HAP-1 (cell line): ENCODE measurements at regions not wholly inside any gene's neighbourhood (a gene's known extent, or its start where the extent isn't known, plus 50 kb on each side); places are given as distances from the start of the nearest gene placed in this dataset.

ENCODE experiments used
- DNase-seq, 2 experiments: peaks; one replicate each; pipeline ENCODE4 v3.0.0-alpha.2; 2016 to 2020; ENCODE audit warnings: low spot score in 2 of 2
- H3K27me3 ChIP-seq: fragments of 250-450 bp; sonication (Bioruptor Pico); 2 replicates; pipeline ENCODE4 v1.5.1; 2020; ENCODE audit warnings: low read depth, mild to moderate bottlenecking, moderate library complexity
- H3K36me3 ChIP-seq: fragments of 250-450 bp; sonication (Bioruptor Pico); replicated peaks from 2 replicates; pipeline ENCODE4 v1.5.1; 2020; ENCODE audit warnings: mild to moderate bottlenecking
- H3K4me1 ChIP-seq: fragments of 250-450 bp; sonication (Bioruptor Pico); 2 replicates; pipeline ENCODE4 v1.5.1; 2020; ENCODE audit warnings: mild to moderate bottlenecking
- H3K4me3 ChIP-seq: fragments of 250-450 bp; sonication (Bioruptor Pico); 2 replicates; pipeline ENCODE4 v1.5.1; 2020; ENCODE audit warnings: mild to moderate bottlenecking, moderate library complexity
- H3K9me3 ChIP-seq: fragments of 250-450 bp; sonication (Bioruptor Pico); 2 replicates; pipeline ENCODE4 v1.5.1; 2020; ENCODE audit warnings: mild to moderate bottlenecking, moderate library complexity
- in situ Hi-C: fragments of 300-500 bp; cut with MboI; formaldehyde crosslinking; loops from 3 replicates; pipeline ENCODE4 v1.14.3; 2020; ENCODE audit warnings: low sequenced_read_pairs, inconsistent platforms, mixed read lengths

DNA sequence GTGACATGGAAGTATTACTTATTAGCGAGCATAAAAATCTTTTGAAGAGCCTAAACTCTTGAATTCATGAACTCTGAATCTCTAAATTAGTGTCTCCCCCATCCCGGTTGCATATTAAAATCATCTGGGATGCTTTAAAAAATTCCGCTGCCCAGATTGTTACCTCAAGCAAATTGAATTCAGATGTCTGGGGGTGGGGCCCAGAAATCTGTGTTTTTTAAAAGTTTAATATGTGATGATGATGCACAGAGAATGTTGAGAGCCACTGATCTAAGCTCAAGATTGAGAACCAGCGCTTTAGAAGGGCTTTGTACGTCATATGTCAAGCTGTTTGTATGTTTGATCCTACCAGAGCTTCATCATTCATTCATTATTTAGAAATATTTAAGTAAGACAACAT is 446.8 kb downstream of the NUF2 start:
- Histone ChIP-seq H3K4me1 (no peaks in the 10 kb centered on the region), H3K9me3 (no peaks in the 10 kb centered on the region), H3K4me3 (no peak overlapping the region), H3K36me3 (no peaks in the 10 kb centered on the region), H3K27me3 (no peaks in the 10 kb centered on the region)
- DNase-seq: no peak
- in situ Hi-C loops: no loop called here

DNA sequence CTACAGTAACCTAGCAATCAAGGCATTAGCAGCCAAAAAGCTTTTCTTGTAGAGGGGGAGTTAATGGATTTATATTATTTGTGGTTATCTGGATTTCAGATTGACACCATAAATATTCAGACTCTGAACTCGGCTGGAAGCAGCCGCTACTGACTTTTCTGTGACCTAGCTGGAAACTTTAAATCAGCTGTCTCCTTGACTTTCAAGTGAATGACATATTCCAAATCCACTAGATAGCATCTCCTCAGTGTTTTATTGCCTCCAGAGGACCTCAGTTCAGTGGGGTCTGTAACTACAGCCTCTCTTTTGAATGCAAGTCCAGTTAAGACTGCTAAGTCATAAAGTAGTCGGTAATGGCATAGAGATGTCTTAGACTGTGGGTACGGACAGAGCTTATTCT is 448.5 kb downstream of the NUF2 start:
- in situ Hi-C loops: no loop called here
- Histone ChIP-seq H3K36me3 (no peaks in the 10 kb centered on the region), H3K27me3 (no peaks in the 10 kb centered on the region), H3K9me3 (no peaks in the 10 kb centered on the region), H3K4me1 (no peaks in the 10 kb centered on the region), H3K4me3 (no peak overlapping the region)
- no peak for DNase-seq

- no peak overlapping the region for H3K4me3 ChIP-seq
- H3K27me3 ChIP-seq: no peaks in the 10 kb centered on the region
- no peak for DNase-seq
- in situ Hi-C loops: no loop called here
- no peaks in the 10 kb centered on the region for H3K4me1 ChIP-seq
- H3K36me3 ChIP-seq: no peaks in the 10 kb centered on the region
- H3K9me3 ChIP-seq: no peaks in the 10 kb centered on the region
Measured at GRCh38 chr1:163771637-163772036, 449.9 kb downstream of the NUF2 start.

DNA sequence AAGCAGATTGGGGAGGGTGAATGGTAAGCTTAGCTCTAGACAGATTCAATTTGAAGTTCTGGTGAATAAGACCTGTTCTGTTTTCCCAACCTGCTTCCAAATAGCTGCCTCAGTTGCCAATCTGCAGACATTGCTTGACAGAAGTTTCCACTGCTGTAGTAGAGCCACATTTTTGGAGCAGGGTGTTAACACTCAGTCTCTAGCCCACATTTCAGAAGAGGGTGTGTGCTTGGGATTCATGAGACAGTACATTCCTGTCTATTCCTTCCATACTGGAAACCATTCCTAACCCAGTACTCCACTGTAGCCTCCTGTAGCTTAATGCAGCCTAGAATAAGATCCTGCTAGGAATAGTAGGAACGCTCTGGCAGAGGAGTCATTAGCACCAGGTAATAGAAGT is 450.5 kb downstream of the NUF2 start:
- no peaks in the 10 kb centered on the region for H3K9me3 ChIP-seq
- H3K4me1 ChIP-seq: no peaks in the 10 kb centered on the region
- DNase-seq: no peak
- in situ Hi-C loops: no loop called here
- no peaks in the 10 kb centered on the region for H3K36me3 ChIP-seq
- no peak overlapping the region for H3K4me3 ChIP-seq
- H3K27me3 ChIP-seq: no peaks in the 10 kb centered on the region

DNA sequence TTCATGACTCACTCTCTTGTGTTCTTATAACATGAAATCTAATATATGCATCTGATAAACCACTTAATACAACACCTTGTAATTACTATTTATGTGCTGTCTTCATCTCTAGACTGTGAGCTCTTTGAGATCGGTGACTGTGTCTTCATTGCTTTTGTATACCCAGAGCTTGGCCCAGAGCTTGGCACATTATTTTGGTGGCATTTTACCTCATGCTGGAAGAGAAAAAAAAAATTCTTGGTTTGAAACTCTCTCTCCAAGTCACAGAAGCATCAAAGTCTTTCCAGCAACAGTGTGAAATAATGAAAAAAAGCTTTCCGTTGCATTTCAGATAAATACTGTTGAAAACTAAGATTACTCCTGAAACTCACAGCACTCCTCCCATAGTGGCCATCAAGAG is 451.6 kb downstream of the NUF2 start:
- H3K4me1 ChIP-seq: no peaks in the 10 kb centered on the region
- no peaks in the 10 kb centered on the region for H3K36me3 ChIP-seq
- no peaks in the 10 kb centered on the region for H3K27me3 ChIP-seq
- H3K4me3 ChIP-seq: no peak overlapping the region
- DNase-seq: no peak
- in situ Hi-C loops: no loop called here
- no peaks in the 10 kb centered on the region for H3K9me3 ChIP-seq

DNA sequence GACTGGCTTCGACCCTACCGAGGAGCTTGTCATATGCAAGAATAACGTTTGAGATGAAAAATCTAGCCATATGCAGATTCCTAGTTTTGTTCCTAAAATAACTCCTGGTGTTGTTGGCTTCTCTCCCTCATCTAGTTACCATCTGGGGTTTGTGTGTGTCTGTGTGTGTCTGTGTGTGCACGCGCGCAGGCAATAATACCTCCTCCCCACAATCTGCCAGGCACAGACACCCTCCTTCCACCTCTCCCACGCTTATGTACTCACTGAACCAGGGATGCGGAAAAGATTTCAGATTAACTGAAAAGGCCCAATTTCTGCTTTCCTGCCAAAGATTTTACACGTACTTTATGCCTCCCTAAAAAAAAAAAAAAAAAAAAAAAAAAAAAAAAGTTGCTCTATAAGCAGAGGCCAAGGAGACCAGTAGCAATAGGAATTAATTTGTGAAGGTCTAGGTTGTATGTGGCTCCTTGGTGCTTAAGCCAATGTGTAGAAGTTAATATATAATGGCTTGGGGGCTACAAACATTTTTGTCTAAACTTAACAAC is 452.7 kb downstream of the NUF2 start:
- no peaks in the 10 kb centered on the region for H3K4me1 ChIP-seq
- H3K36me3 ChIP-seq: no peaks in the 10 kb centered on the region
- in situ Hi-C loops: no loop called here
- DNase-seq: no peak
- no peak overlapping the region for H3K4me3 ChIP-seq
- no peaks in the 10 kb centered on the region for H3K9me3 ChIP-seq
- no peaks in the 10 kb centered on the region for H3K27me3 ChIP-seq

- no peak overlapping the region for H3K4me3 ChIP-seq
- no peaks in the 10 kb centered on the region for H3K36me3 ChIP-seq
- H3K9me3 ChIP-seq: no peaks in the 10 kb centered on the region
- in situ Hi-C loops: no loop called here
- H3K4me1 ChIP-seq: no peaks in the 10 kb centered on the region
- no peaks in the 10 kb centered on the region for H3K27me3 ChIP-seq
- DNase-seq: no peak
Measured at GRCh38 chr1:163774978-163775620, 453.3 kb downstream of the NUF2 start.

GRCh38 chr1:163777205-163777604 is 455.5 kb downstream of the NUF2 start:
- Histone ChIP-seq H3K4me3 (no peak overlapping the region), H3K4me1 (no peaks in the 10 kb centered on the region), H3K9me3 (no peaks in the 10 kb centered on the region), H3K36me3 (no peaks in the 10 kb centered on the region), H3K27me3 (no peaks in the 10 kb centered on the region)
- in situ Hi-C loops: no loop called here
- DNase-seq: no peak

- DNase-seq: no peak
- H3K27me3 ChIP-seq: no peaks in the 10 kb centered on the region
- H3K9me3 ChIP-seq: no peaks in the 10 kb centered on the region
- no peaks in the 10 kb centered on the region for H3K4me1 ChIP-seq
- in situ Hi-C loops: no loop called here
- H3K4me3 ChIP-seq: no peak overlapping the region
- H3K36me3 ChIP-seq: no peaks in the 10 kb centered on the region
Measured at GRCh38 chr1:163781146-163781545, 459.4 kb downstream of the NUF2 start.

- in situ Hi-C loops: no loop called here
- Histone ChIP-seq H3K9me3 (no peaks in the 10 kb centered on the region), H3K36me3 (no peaks in the 10 kb centered on the region), H3K4me3 (no peak overlapping the region), H3K4me1 (no peaks in the 10 kb centered on the region), H3K27me3 (no peaks in the 10 kb centered on the region)
- no peak for DNase-seq
Measured at GRCh38 chr1:163785868-163786405, 464.2 kb downstream of the NUF2 start.

- in situ Hi-C loops: no loop called here
- H3K36me3 ChIP-seq: no peaks in the 10 kb centered on the region
- DNase-seq: no peak
Measured at GRCh38 chr1:163789911-163790310, 468.2 kb downstream of the NUF2 start.

GRCh38 chr1:163794551-163794950 is 472.8 kb downstream of the NUF2 start:
- peaks cover 8% of the 10 kb centered on the region for H3K4me1 ChIP-seq
- in situ Hi-C loops: no loop called here
- no peaks in the 10 kb centered on the region for H3K27me3 ChIP-seq
- H3K36me3 ChIP-seq: no peaks in the 10 kb centered on the region
- no peak overlapping the region for H3K4me3 ChIP-seq
- no peaks in the 10 kb centered on the region for H3K9me3 ChIP-seq
- no peak for DNase-seq

More at GRCh38 chr1:163789911-163790310, 468.2 kb downstream of the NUF2 start:
- Histone ChIP-seq H3K9me3 (no peaks in the 10 kb centered on the region), H3K4me3 (no peak overlapping the region), H3K4me1 (no peaks in the 10 kb centered on the region), H3K27me3 (no peaks in the 10 kb centered on the region)

GRCh38 chr1:163796394-163796821 is 474.7 kb downstream of the NUF2 start:
- no peaks in the 10 kb centered on the region for H3K36me3 ChIP-seq
- peaks cover 12% of the 10 kb centered on the region for H3K4me1 ChIP-seq
- no peaks in the 10 kb centered on the region for H3K9me3 ChIP-seq
- in situ Hi-C loops: no loop called here
- peak; percentile 72 to 88 for DNase-seq
- H3K27me3 ChIP-seq: no peaks in the 10 kb centered on the region
- no peak overlapping the region for H3K4me3 ChIP-seq

DNA sequence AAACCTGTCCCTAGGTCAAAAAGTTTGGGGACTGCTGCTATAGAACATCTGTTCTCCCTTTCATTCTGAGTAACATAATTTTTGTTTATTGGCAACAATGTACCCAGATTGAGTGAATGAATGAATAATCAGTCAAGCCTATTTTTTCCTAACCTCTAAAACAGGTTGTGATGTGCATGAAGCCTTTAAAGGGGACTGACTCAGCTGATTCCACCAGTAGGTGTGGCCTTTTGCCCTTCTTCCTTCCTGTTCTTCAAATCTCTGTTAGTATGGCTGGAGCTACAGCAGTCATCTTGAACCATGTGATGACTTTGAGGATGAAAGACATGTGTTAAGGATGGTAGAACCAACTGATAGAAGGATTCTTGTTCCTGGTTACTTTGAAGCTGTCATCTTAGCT is 476.1 kb downstream of the NUF2 start:
- no peaks in the 10 kb centered on the region for H3K27me3 ChIP-seq
- no peak overlapping the region for H3K4me3 ChIP-seq
- no peaks in the 10 kb centered on the region for H3K9me3 ChIP-seq
- H3K36me3 ChIP-seq: no peaks in the 10 kb centered on the region
- peaks cover 12% of the 10 kb centered on the region for H3K4me1 ChIP-seq
- no peak for DNase-seq
- in situ Hi-C loops: no loop called here
